Fibroblast of skin of abdomen (primary cell): ENCODE measurements at regions not wholly inside any gene's neighbourhood (a gene's known extent, or its start where the extent isn't known, plus 50 kb on each side); places are given as distances from the start of the nearest gene placed in this dataset.
"Not testable (repeated sequence)": the region's sequence is repeated elsewhere in the genome, so short reads cannot be mapped to it uniquely, and the experiment has no call there.

Source experiments
- DNase-seq: peaks from one replicate; pipeline ENCODE4 v3.0.0-alpha.2; 2013

DNA sequence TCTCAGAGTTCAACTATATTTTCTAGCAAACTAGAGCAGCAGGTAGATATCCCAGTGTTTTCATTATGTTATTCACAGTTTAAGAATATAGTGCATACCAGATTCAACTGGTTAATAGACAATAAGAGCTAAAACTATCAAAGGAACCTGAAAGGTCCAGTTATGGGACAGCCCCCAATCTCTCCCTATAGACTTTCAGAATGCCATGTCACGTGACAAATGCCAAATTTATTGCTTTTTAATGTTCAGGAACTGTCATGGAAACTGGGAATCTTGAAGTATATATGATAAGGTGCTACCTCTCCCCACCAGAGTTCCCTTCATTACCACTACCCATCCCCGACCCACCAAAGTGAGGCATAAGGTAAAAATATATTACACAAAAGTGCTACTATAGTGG lies 629.0 kb upstream of the SEMA6A start:
- no peak for DNase-seq

DNA sequence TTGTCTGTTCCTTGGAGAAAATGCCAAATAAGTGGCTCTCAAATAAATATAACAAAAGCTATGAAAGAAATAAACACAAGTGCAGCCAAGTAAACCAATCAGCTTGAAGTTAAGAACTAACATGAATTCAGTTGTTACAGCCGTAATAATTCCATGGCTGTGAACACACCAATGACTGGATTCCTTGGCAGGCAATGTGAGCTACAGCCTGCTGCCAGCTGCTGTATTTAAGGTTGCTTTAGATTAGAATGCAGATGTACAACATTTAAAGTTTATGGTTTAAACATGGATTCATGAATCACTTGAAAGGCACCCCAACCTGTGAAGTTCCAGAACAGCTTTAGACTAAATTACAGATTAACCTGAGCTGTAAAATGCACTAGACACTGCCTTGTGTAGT lies 626.4 kb upstream of the SEMA6A start:
- DNase-seq, result peak; percentile 13

DNA sequence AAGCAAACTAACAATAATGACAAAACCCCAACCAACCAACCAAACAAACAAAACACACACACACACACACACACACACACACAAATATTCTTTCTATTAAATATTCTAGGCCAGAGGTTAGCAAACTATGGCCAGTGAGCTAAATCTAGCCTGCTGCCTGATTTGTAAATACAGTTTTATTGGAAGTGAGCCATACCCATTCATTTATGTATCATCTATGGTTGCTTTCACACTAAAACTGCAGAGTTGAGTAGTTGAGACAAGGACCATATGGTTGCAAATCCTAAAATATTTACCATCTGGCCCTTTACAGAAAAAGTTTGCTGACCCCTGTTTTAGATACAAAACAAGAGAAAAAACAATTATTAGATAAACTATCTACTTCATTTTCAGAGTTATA lies 620.5 kb upstream of the SEMA6A start:
- no peak for DNase-seq

DNA sequence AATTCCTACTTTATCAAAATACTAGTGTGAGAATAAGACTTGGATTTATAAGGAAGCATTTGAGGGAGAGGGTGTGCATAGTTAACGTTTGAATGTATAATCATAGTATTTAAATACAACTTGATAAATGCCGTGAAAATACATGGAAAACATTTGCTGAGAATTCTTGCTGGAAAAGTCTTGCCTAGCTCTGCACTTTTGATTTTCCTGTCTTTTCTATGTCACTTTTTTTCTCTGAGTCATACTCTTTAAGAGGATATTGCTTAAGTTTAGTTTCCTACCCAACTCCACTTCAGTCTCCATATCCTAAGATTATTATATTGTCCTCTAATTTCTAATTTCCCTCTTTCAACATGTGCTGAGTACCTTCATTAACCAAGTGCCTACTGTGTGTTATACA lies 616.6 kb upstream of the SEMA6A start:
- no peak for DNase-seq

DNA sequence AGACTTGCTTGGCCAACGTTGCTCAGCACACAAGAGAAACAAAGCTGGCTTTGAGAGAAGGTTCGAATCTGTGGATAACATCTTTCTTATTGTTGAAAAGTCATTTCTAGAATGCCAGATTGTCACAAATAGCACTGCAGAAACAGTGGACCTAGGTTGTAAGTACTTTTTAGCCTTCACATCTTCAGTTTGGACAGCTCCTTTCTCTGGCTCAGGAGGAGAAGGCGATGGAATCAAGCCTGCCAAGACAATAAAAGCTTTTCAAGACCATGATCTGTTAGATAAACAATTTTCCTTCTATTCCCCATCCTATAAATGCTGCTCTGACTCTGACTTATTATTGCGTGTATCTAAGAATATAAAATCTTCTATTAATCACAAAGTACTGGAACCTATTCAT lies 615.2 kb upstream of the SEMA6A start:
- no peak for DNase-seq

DNA sequence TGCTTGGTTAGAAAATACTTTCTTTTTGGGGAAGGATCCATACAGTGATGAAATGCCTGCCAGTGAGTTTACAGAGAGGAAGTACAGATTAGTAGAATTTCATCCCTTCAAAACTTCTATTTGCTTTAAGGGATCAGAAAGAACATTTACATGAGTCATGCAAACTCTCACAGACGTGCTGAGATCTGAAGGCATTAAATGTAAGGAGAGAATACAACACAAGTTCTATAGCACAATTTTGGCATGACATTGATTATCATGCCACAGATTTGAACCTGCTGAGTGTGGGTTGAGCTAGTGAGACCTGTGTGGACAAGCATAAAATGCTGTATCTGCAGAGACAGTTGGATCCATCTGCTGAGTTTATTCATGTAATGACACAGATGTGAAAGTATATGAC lies 613.6 kb upstream of the SEMA6A start:
- no peak for DNase-seq

DNA sequence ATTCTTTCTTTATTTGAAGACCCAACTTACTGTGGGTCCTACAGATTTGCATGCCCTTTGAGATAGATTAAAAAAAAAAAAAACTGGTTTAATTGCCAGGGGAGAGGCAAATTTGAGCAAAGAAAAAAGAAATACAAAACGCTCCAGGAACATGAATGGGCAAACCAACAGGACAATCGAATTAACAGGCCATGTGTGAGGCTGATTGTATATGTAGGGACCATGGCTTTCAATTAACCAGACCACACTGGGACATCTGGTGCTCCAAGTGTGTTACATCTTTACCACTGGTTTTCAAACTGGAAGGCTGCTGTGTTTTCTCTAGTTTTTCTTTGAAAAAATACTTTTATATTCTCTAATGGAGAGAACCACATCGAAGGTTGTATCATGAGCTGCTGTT lies 612.1 kb upstream of the SEMA6A start:
- no peak for DNase-seq

DNA sequence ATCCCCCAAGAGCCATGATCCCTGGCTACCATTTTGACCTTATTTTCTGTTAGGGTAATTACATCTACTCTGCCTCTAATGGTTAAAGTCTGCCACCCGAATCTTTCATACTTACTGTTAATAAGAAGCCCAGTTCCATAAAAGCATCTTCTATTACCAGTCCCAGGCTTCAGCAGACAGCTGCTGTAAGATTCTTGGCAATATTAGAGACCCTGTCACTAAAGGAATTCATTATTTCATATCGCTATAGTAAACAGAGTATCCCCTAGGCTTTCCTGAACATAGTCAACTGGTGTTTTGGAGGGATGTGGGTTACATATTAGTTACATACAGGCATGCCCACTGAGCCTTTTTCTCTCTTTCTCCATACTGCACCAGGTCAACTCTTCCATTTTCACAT lies 608.7 kb upstream of the SEMA6A start:
- DNase-seq, result no peak

DNA sequence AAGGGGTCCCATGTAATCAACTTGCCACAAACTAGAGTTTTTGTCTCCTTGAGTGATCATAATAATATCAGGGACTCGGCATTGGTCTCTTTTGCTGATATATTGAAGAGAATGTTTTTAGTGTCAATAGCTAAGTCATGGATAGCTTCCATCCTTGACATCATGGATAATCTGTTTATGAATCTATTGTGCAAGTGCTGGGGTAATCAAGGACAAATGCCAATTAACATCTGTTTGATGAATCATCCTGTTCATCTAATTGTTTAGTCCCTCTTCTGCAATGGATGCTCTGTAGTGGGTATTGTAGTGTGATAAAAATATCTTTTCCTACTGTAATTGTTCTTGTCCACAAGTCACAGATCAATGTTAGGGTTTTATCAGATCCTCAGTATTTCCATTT lies 607.5 kb upstream of the SEMA6A start:
- no peak for DNase-seq

DNA sequence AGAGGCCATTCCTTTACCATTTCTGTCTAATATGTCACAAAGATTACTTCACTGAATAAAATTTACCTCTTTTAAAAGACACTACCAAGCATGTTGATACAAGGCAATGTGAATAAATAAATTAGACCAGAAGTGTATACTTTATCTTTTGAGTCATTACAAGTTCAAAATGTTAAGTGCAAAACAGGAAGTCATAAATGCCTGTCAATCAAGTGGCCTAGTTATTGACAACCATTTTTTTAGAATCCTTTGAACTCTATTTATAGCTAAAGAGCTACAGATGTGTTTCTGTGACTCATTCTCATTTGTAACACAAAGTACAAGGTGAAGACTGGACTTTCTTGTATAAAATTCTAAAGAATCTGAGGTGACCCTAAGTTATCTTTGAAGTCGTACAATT lies 602.7 kb upstream of the SEMA6A start:
- DNase-seq, result no peak

DNA sequence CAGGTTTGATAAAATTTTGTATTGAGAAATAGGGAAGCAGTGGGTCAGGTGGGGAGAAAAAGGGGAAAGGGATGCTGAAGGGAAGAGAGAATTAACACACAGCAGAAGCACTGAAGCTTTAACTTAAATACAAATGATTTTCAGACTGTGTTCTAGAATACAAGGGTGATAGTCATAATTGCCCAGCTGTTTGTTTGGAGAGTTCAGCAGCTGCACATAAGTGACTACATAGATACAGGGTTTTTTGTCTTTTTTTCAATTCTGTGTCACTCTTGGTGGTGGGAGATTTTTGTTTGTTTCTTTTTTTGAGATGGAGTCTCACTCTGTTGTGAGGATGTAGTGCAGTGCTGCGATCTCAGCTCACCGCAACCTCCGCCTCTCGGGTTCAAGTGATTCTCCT lies 590.4 kb upstream of the SEMA6A start:
- no peak for DNase-seq

DNA sequence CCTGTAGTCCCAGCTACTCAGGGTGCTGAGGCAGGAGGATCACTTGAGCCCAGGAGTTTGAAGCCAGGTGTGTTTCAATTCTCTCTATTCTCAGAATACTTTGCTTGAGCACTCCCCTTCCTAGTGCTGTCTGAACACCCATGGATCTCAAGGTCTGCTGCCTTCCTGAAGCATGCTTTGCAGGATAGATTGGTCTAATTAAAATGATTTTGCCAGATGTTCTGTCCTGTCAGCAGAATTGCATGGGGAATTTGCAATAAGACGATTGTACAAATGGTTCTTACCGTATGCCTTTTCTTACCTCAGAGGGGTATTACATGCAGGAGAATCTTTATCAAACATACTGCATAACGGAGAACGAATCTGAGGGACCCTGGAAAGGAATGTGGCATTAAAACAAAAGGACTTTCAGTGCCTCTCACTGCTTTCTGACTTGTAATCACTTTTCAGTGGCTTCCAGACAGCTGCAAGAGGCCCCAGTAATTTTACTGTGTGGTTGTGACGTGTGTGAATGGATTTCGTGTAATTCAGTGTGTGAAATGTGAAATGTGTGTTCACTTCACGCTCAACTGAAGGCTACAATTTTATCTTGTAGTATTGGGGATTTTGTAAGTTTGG lies 587.2 kb upstream of the SEMA6A start:
- peak; percentile 7 for DNase-seq

DNA sequence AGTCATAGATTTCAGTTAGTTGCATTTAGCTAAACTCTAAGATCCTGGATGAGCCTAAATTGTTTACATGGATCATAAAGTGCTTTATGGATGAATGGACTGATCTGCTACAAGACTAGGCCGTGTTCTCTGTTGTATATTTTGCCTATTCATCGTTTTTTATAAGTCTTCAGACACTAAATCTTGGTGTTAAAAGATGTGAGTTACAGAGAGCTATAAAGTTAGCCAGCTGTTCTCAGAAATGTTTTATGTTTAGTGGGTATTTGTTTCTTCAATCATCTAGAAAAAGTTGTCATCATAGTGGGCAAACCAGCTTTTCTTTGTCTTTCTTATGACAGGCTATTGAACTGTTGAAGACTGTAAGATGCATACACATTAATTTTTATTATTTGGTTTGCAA lies 585.8 kb upstream of the SEMA6A start:
- no peak for DNase-seq

DNA sequence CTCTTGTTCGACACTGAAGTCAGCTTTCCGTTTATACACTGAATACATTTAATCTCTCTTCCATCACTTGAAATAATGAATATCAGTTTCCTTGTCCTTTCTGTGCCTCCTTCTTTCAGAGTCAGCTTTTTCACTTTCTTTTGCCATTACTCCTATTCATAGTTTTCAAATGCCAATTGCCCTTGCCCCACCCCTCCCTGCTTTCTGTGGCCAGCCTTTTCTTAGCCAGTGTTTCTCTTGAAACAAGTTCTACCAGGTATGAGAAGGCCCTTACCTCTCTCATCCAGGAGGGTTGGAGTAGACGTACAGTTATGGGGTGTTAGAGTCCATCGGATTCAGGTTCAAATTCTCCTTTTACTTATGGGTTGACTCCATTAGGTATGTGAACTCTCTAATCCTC lies 574.7 kb upstream of the SEMA6A start:
- DNase-seq, result no peak

DNA sequence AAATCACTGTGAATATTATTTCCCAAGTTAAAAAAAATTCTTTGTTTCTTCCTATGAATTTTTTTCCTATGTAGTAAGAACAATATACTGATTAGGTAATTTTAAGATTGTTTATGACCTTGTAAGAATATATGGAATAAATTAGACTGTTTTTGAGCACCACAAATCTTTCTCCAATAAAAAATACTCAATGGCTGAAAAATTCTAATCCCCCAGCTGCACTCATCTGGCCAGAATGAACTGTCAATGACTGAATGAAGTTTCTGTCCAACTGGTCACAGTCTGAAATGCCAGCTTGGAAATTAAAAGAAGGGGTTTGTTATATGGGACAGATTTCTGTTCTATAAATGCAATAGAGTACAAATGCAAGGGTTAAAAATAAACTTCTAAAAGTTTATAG lies 569.5 kb upstream of the SEMA6A start:
- DNase-seq, result no peak

DNA sequence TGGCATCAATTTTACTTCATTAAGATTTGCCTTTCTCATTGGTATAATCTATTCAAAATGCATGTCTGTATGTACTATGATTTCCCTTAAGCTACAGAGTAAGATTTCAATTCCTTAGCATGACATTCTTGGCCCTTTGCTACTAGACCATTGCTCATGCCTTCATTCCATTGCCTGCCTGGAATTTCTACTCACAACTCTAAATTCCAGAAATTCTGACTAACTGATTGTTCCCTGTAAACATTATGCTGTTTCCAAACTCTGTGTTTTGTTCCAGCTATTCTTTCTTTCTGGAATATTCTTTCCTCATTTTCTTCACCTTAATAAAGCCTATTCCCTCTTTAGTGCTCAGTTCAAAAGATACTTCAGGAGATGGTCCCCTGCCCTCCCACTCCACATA lies 568.8 kb upstream of the SEMA6A start:
- peak; percentile 44 for DNase-seq

DNA sequence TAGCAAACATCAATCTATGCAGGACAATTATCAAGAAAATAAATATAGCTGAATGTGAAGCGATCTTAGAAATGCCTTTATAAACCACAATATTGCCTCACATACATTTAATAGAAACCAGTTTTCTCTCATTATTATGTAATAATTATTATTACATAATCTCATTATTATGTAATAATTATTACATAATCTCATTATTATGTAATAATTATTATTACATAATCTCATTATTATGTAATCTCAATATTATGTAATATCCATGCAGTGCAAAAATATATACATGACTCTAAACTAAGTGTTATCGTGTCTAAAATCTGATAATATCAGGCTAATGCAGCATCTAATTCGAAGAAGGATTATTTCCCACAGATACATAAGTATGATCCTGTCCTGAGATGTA lies 563.9 kb upstream of the SEMA6A start:
- DNase-seq, result no peak

DNA sequence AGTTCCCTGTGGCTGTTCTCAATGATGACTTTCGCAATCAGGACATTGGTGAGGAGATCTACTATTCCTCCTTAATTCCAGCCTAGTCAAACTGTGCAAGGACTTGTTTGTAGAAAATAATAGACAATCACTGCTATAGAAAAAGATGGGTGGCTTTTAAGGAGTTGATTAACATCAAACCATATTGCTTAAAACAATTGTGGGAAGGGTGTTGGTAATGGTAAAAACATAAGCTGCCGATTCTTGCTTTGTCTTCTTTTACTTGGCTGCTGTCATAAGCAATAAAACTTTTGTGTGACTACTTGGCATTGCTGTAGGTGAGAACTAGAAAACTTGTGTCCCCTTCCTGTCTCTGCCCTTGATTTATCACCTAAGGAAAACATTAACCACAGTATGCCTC lies 561.2 kb upstream of the SEMA6A start:
- DNase-seq, result no peak

DNA sequence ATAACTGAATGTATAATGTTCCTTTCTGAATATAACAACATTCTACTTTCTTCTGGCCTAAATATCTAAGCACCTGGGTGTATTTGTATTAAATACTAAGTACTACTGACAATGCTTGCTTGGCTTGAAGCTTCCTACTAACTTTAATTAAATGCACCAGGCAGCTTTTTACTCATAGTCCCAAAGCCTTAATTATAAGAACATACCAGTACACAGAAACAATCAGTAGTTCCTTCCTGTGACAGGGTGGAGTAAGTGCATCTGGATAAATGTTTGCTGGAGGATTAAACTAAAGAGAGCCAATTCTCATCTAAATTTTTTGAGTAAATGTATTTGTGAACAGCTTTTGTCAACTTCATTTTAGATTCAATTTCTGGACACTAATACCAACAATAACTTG lies 558.6 kb upstream of the SEMA6A start:
- no peak for DNase-seq

DNA sequence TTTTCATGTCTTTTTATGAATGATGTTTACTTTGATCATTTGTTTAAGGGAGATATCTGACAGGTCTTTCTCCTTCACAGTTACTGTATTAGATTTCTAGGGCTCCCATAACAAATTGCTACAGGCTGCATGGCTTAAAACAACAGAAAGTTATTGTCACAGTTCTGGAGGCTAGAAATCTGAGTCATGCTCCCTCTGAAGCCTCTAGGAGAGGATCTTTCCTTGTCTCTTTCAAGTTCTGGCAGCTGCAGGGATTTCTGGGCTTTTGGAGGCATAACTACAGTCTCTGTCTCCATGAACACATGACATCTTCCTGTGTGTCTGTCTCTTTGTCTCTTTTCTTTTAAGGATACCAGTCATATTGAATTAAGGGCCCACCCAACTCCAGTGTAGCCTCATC lies 557.3 kb upstream of the SEMA6A start:
- DNase-seq, result no peak

DNA sequence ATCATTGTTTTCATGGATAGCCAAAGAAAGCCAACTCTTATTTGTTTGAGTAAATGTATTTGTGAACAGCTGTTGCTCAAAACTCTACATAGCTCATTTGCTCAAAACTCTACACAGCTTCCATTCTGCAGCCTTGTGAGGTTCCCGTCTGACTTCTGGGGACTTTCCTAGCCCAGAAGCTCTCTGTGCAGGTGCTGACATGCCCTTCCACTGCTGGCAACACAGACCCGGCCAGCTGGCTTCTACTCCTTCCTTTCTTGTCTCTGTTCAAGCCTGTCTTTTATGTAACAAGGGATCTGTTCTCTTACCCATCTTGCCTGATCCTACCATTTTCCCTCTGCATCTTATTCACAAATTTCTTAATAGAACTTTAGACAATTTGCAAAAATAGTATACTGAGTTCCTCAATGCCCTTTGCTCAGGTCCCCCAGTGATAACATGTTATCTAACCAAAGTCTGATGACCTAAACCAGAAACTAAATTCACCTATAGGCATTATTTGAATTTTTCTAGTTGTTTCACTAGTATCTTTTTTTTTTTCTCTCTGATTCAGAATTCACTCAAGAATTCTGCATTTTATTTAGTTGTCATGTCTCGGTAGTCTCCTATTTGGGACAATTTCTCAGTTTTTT lies 556.5 kb upstream of the SEMA6A start:
- DNase-seq, result no peak

DNA sequence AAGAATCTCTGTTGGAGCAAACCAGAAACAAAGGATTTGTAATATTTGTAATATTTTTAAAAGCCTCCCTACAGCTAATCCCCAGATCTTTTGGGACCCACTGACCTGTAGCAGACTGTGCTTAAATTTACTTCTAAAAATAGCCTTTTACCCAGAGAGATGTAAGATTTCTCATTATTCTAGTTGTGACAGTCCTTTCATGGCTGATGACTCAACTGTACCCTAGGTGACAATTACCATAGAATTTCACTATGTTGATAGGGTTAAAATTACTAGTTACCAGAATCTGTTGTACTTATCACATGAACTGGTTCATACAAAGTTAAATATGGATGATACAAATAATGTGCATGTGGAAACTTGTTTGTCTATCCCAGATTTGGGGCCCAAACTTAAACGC lies 543.9 kb upstream of the SEMA6A start:
- no peak for DNase-seq

DNA sequence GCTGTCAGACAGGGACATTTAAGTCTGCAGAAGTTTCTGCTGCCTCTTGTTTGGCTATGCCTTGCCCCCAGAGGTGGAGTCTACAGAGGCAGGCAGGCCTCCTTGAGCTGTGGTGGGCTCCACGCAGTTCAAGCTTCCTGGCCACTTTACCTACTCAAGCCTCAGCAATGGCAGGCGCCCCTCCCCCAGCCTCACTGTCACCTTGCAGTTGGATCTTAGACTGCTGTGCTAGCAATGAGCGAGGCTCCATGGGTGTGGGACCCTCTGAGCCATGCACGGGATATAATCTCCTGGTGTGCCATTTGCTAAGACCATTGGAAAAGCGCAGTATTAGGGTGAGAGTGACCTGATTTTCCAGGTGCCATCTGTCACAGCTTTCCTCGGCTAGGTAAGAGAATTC lies 542.7 kb upstream of the SEMA6A start:
- DNase-seq, result not testable (repeated sequence)

DNA sequence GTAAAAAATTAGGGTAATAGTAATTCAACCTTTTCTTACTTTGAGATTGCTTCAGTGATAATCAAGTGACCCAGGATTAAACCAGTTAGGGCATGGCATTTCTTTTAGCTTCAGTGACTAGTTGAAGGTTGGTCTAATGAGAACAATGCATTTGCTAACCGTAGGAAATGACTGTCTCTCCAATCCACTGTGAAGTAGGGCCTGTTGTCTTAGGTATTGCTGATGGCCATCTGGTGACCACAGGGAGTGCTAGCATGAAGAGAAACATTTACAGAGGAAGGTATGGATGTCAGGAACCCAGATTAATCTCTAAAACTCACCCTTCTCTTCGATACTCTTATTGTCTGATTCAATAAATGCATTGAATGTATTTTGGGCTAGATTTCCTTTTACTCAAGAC lies 535.9 kb upstream of the SEMA6A start:
- DNase-seq, result no peak

DNA sequence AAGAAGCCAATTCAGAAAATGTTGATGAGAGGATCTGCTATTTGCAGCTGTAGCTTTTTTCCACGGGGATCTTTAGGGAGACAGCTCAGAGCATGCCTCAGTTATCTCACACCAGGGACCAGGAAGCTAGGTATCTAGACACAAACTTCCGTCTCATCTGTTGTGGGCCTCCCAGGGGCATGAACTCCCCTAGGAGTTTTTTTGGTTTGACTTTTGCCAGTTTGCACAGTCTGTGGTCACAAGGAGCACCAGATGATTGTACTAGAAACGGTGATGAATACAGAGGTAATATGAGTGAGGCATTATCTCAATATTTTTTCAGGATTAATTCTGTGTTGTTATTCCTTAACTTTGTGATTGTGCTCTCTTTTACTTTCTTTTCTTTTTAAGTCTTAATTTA lies 533.2 kb upstream of the SEMA6A start:
- no peak for DNase-seq
